Thyroid gland (tissue), 4 donors: ENCODE measurements at regions not wholly inside any gene's neighbourhood (a gene's known extent, or its start where the extent isn't known, plus 50 kb on each side); places are given as distances from the start of the nearest gene placed in this dataset.

Source experiments
- CTCF ChIP-seq, 6 experiments: fragments of 200-600 bp in 3 of 6; fragments of 450-650 bp in 3 of 6; sonication (generic) in 3 of 6; IDR thresholded peaks; one replicate each; pipeline ENCODE4 v1.5.1; 2016 to 2019; ENCODE audit warnings: antibody characterized with exemption in 6 of 6, mild to moderate bottlenecking in 2 of 6, inconsistent platforms in 1 of 6, moderate library complexity in 1 of 6
- POLR2A ChIP-seq, 2 donors: fragments of 450-650 bp; IDR thresholded peaks; one replicate each; pipeline ENCODE4 v1.6.1; 2017; ENCODE audit warnings: antibody characterized with exemption in 2 of 2, mild to moderate bottlenecking in 2 of 2, moderate library complexity in 1 of 2

- TF ChIP-seq CTCF (IDR thresholded peaks at IDR 0.05), result no peak
- no peak for TF ChIP-seq POLR2A (IDR thresholded peaks at IDR 0.05)
Observed at GRCh38 chr13:53144826-53145225, 116.2 kb downstream of the OLFM4 start.
